HL-60 (cell line): ENCODE measurements at regions not wholly inside any gene's neighbourhood (a gene's known extent, or its start where the extent isn't known, plus 50 kb on each side); places are given as distances from the start of the nearest gene placed in this dataset.
"Not testable (repeated sequence)": the region's sequence is repeated elsewhere in the genome, so short reads cannot be mapped to it uniquely, and the experiment has no call there.

ENCODE experiments used
- DNase-seq, 2 experiments: peaks; one replicate each; pipeline ENCODE4 v3.0.0-alpha.2; 2010 to 2020; ENCODE audit warnings: low read depth in 1 of 2, low spot score in 1 of 2
- H3K27ac ChIP-seq: fragments of 250-450 bp; sonication (Bioruptor Pico); replicated peaks from 2 replicates; pipeline ENCODE4 v1.5.1; 2020; ENCODE audit warnings: mild to moderate bottlenecking, moderate library complexity
- H3K27me3 ChIP-seq: fragments of 250-450 bp; sonication (Bioruptor Pico); 2 replicates; pipeline ENCODE4 v1.5.1; 2021; ENCODE audit warnings: mild to moderate bottlenecking, moderate library complexity; ENCODE audit not compliant: insufficient read depth, poor library complexity, severe bottlenecking
- H3K4me3 ChIP-seq: replicated peaks from 2 replicates; pipeline ENCODE4 v1.5.1; 2011; ENCODE audit warnings: mild to moderate bottlenecking, control low read depth, low read length; ENCODE audit not compliant: insufficient read depth
- GABPA ChIP-seq: IDR thresholded peaks from 2 replicates; pipeline ENCODE4 v1.6.1; 2012; ENCODE audit warnings: low read depth
- POLR2AphosphoS5 ChIP-seq: IDR thresholded peaks from 2 replicates; pipeline ENCODE4 v1.6.1; 2012; ENCODE audit warnings: low read depth
- SPI1 ChIP-seq: IDR thresholded peaks from 2 replicates; pipeline ENCODE4 v1.6.1; 2012; ENCODE audit warnings: low read depth, mild to moderate bottlenecking, borderline replicate concordance
- TF ChIP-seq, protein P1 (sequence below): IDR thresholded peaks from one replicate; pipeline ENCODE4 v1.5.1; 2011; ENCODE audit warnings: low read length, control low read depth, inconsistent platforms; ENCODE audit not compliant: insufficient read depth
- TF ChIP-seq, protein P2 (sequence below): IDR thresholded peaks from 2 replicates; pipeline ENCODE4 v1.6.1; 2012; ENCODE audit warnings: low read depth; ENCODE audit not compliant: insufficient replicate concordance

- Histone ChIP-seq H3K4me3 (no peak overlapping the region), H3K27ac (no peak overlapping the region), H3K27me3 (no peaks in the 10 kb centered on the region)
- no peak for DNase-seq
- TF ChIP-seq GABPA (no peak), SPI1 (no peak), POLR2AphosphoS5 (no peak)
- TF ChIP-seq, protein P1, sequence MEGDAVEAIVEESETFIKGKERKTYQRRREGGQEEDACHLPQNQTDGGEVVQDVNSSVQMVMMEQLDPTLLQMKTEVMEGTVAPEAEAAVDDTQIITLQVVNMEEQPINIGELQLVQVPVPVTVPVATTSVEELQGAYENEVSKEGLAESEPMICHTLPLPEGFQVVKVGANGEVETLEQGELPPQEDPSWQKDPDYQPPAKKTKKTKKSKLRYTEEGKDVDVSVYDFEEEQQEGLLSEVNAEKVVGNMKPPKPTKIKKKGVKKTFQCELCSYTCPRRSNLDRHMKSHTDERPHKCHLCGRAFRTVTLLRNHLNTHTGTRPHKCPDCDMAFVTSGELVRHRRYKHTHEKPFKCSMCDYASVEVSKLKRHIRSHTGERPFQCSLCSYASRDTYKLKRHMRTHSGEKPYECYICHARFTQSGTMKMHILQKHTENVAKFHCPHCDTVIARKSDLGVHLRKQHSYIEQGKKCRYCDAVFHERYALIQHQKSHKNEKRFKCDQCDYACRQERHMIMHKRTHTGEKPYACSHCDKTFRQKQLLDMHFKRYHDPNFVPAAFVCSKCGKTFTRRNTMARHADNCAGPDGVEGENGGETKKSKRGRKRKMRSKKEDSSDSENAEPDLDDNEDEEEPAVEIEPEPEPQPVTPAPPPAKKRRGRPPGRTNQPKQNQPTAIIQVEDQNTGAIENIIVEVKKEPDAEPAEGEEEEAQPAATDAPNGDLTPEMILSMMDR = no peak
- TF ChIP-seq, protein P2, sequence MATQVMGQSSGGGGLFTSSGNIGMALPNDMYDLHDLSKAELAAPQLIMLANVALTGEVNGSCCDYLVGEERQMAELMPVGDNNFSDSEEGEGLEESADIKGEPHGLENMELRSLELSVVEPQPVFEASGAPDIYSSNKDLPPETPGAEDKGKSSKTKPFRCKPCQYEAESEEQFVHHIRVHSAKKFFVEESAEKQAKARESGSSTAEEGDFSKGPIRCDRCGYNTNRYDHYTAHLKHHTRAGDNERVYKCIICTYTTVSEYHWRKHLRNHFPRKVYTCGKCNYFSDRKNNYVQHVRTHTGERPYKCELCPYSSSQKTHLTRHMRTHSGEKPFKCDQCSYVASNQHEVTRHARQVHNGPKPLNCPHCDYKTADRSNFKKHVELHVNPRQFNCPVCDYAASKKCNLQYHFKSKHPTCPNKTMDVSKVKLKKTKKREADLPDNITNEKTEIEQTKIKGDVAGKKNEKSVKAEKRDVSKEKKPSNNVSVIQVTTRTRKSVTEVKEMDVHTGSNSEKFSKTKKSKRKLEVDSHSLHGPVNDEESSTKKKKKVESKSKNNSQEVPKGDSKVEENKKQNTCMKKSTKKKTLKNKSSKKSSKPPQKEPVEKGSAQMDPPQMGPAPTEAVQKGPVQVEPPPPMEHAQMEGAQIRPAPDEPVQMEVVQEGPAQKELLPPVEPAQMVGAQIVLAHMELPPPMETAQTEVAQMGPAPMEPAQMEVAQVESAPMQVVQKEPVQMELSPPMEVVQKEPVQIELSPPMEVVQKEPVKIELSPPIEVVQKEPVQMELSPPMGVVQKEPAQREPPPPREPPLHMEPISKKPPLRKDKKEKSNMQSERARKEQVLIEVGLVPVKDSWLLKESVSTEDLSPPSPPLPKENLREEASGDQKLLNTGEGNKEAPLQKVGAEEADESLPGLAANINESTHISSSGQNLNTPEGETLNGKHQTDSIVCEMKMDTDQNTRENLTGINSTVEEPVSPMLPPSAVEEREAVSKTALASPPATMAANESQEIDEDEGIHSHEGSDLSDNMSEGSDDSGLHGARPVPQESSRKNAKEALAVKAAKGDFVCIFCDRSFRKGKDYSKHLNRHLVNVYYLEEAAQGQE = no peak
Measured at GRCh38 chr7:80999771-81000170, 80.9 kb upstream of the SEMA3C start.

DNA sequence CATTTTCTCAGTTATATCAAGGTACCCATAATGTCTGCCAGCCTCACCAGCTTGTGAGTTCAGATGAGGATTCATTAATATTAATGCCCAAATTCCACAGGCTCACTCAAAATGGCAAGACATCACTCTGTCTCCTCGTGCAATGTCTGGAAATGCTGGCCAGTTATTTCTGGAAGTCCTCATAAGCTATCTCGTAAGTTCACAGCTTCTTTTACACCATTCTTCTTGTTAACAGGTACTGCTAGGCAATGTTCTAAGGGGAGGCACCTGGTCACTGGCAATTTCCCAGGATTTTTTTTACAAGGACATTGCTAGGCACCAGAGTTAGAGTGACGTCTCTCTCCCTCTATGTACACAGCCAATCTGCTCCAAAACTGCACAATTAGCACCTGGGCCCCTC is 80.2 kb upstream of the SEMA3C start:
- no peak overlapping the region for H3K27ac ChIP-seq
- H3K4me3 ChIP-seq = no peak overlapping the region
- no peaks in the 10 kb centered on the region for H3K27me3 ChIP-seq
- no peak for DNase-seq
- TF ChIP-seq, protein P2 = no peak
- TF ChIP-seq GABPA (no peak), SPI1 (no peak), POLR2AphosphoS5 (no peak)
- TF ChIP-seq, protein P1 = no peak

DNA sequence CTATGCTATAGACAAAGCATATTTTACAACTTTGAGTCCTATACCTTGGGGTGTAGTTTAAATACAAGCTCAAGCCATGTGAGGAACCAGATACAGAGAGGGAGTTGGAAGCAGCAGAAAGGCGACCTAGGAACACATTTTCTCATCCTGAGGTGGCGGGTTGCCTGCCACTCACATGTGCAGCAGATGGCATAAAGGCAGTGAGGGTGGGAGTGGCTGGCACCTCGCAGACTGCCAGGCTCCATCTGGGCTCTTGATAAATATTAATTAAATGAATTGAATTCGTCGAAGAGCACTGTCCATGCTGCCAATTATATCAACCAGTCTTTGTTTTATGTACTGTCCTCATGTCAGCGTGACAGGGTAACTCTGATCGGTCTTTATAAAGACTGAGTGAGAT is 79.0 kb upstream of the SEMA3C start:
- H3K4me3 ChIP-seq = no peak overlapping the region
- no peaks in the 10 kb centered on the region for H3K27me3 ChIP-seq
- no peak for DNase-seq
- no peak overlapping the region for H3K27ac ChIP-seq
- no peak for TF ChIP-seq POLR2AphosphoS5
- TF ChIP-seq, protein P1 = no peak
- no peak for TF ChIP-seq GABPA
- TF ChIP-seq, protein P2 = no peak
- TF ChIP-seq SPI1 = no peak

GRCh38 chr7:80996236-80996635 is 77.4 kb upstream of the SEMA3C start:
- H3K27me3 ChIP-seq, H3K27ac ChIP-seq, DNase-seq, H3K4me3 ChIP-seq: not testable (repeated sequence)
